GM23248 (cell line): ENCODE measurements at regions not wholly inside any gene's neighbourhood (a gene's known extent, or its start where the extent isn't known, plus 50 kb on each side); places are given as distances from the start of the nearest gene placed in this dataset.

Experiments
- EZH2 ChIP-seq: fragments of 200-600 bp; sonication (generic); IDR thresholded peaks from 2 replicates; pipeline ENCODE4 v1.6.1; 2018; ENCODE audit warnings: antibody characterized with exemption, mild to moderate bottlenecking; ENCODE audit not compliant: insufficient read depth, poor library complexity, severe bottlenecking
- EZH2phosphoT487 ChIP-seq: fragments of 200-600 bp; sonication (generic); IDR thresholded peaks from 2 replicates; pipeline ENCODE4 v1.6.1; 2018; ENCODE audit warnings: antibody characterized with exemption, moderate library complexity, mild to moderate bottlenecking, low read depth; ENCODE audit not compliant: insufficient read depth

DNA sequence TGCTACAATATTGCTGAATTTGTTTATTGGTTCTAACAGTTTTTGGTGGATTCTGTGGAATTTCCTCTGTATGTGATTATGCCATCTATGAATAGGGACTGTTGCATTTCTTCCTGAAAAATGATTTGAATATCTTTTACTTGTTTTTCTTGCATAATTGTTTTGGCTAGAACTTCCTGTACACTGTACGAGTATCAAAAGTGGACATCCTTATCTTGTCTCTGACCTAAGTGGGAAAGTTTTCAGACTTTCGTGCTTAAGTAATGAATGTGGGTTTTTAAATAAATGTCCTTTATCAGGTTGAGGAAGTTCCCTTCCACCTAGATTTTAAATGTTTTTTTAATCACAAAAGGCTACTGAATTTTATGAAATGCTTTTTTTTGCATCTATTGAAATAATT, 203.8 kb upstream of the ATP10A start:
- TF ChIP-seq EZH2phosphoT487 (no peak), EZH2 (no peak)
